ENCODE measurements at regions not wholly inside any gene's neighbourhood (a gene's known extent, or its start where the extent isn't known, plus 50 kb on each side); places are given as distances from the start of the nearest gene placed in this dataset.

DNA sequence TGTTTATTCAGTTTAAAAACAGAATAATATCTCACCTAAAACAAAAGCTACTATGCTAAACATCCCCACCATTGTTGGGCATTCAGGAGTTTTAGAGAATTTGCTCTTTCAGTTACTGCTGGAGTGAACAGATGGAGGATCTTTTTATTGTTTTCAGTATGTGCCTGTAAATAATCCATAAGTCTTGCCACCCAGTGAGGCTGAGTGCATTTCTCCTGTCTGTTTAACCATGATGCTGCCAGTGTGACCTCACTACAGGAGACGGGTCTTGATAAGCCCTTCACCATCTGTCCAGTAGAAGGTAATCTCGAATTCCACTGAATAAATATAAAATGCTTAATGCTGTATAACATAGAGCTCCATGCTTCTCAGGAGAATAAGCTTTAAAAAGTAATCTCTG, 430.9 kb downstream of the POM121L12 start (continued):
- TF ChIP-seq SIN3A (conservative IDR thresholded peaks at IDR 0.05 in 1 of 2, IDR thresholded peaks at IDR 0.05 in 1 of 2; ENCODE audit: low read depth in 1 of 2, low read length in 2 of 2) (no peak), JUND (IDR thresholded peaks at IDR 0.05; ENCODE audit: low read length) (no peak)

Measured in H1 (cell line).